A673 (cell line): ENCODE measurements at regions not wholly inside any gene's neighbourhood (a gene's known extent, or its start where the extent isn't known, plus 50 kb on each side); places are given as distances from the start of the nearest gene placed in this dataset.

ENCODE experiments used
- CTCF ChIP-seq: fragments of 300-800, 200-600 bp; sonication (generic); conservative IDR thresholded peaks from 2 replicates; pipeline ENCODE4 v1.5.1; 2017; ENCODE audit warnings: low read depth, mild to moderate bottlenecking, antibody characterized with exemption, low read length, moderate library complexity, mixed read lengths
- EZH2 ChIP-seq: fragments of 200-600 bp; sonication (generic); IDR thresholded peaks from 2 replicates; pipeline ENCODE4 v1.6.1; 2017; ENCODE audit warnings: borderline replicate concordance, low read depth, mild to moderate bottlenecking, mixed read lengths, antibody characterized with exemption, low read length; ENCODE audit not compliant: poor library complexity, severe bottlenecking

- no peak for TF ChIP-seq CTCF
- no peak for TF ChIP-seq EZH2
These were observed 57.4 kb upstream of the NOTCH1 start for GRCh38 chr9:136603216-136603615.
